ENCODE measurements at regions not wholly inside any gene's neighbourhood (a gene's known extent, or its start where the extent isn't known, plus 50 kb on each side); places are given as distances from the start of the nearest gene placed in this dataset.

DNA sequence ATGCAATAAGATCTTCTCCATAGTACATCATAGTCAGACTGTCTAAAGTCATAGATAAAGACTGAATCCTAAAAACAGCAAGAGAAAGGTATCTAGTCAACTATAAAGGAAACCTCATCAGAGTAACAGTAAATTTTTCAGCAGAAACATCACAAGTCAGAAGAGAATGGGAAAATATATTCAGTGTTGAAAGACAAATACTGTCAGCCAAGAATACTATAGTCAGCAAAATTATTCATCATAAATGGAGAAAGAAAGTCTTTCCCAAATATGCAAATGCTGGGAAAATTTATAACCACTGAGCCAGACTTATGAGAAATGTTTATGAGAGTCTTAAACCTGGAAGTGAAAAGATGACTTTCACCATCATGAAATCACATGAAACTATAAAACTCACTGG lies 136.7 kb downstream of the KDR start:
- DNase-seq (ENCODE audit: low read depth): no peak

DNA sequence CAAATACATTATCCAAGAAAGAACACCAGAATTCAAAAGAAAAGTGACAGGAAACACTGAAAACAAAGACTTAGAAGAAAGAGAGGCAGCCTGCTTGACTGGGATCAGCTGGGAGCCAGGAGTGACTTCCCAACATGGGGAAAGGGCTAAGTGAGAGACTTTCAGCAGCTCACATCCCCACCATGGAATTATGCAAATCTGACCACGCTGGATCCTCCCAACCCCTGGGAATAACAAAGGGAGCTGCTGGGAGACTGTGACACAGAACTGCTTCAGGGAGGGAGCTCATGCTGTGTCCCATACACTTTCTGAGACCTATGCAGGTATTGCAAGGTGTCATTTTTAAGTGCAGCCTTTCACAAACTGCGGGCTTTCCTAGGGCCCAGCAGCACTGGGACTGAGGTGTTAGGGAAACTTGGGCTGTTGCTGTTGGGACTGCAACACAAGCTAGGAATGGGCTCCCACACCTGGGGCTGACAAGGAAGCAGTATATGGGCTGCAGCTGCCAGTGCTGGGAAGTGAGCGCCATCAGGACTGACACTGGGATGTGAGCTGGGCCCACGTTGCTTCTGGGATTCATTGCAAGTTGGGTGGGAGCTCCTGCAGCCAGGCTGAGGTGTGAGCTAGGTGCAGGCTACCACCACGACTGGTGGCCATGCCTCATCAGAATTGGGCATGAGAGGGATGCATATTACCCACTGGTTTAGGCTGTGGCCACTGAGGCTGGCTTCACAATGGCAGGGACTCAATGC lies 139.1 kb downstream of the KDR start:
- DNase-seq (ENCODE audit: low read depth): no peak

- no peak for DNase-seq (ENCODE audit: low read depth)
Measured at GRCh38 chr4:54976682-54977081, 148.7 kb downstream of the KDR start.

- DNase-seq (ENCODE audit: low read depth): no peak
Measured at GRCh38 chr4:54976031-54976430, 149.4 kb downstream of the KDR start.

GRCh38 chr4:54973784-54974183 lies 151.6 kb downstream of the KDR start:
- DNase-seq (ENCODE audit: low read depth): no peak

GRCh38 chr4:54971474-54971950 lies 153.9 kb downstream of the KDR start:
- DNase-seq (ENCODE audit: low read depth): no peak

DNA sequence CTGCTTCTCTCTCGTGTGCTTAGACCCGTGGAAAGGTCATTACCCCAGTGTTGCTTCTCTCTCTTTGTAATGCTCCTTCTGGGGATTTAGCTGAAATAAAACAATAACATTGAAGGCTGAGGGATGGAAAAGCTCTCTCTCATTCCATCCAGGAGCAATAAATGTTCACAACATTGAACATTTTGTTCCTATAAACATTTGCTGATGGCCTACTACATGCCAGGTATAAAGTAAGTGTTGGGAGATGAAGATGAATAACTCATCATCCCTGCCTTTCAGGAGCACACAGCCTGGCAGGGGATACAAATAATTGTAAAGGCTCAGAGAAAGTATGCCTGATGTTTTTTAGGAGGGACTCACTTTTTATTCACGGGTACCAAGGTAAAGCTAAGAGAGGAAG lies 158.1 kb downstream of the KDR start:
- DNase-seq (ENCODE audit: low read depth): no peak

GRCh38 chr4:54961357-54961975 lies 163.9 kb downstream of the KDR start:
- DNase-seq (ENCODE audit: low read depth): no peak

- no peak for DNase-seq (ENCODE audit: low read depth)
Measured at GRCh38 chr4:54959651-54960116, 165.7 kb downstream of the KDR start.

GRCh38 chr4:54959131-54959530 lies 166.3 kb downstream of the KDR start:
- DNase-seq (ENCODE audit: low read depth): no peak

DNA sequence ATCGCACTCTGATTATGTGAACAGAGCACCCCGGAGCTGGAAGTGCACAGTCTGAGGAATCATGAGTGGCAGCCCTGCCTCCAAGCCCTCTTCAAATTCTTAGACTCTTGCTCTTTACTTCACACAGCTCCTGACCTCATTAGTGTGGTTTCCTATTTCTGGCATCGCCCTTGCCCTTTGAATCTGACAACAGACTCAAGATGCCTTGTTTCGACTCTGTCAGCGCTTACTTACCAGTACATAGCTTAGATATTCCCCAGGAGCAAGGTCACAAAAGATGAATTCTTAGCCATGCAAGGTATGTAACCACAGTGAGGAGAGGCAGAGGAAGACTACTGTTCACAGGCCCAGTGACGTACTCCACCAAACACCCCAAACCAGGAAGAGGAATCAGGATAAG lies 167.2 kb downstream of the KDR start:
- no peak for DNase-seq (ENCODE audit: low read depth)

GRCh38 chr4:54954656-54955388 lies 170.6 kb downstream of the KDR start:
- DNase-seq (ENCODE audit: low read depth): no peak

DNA sequence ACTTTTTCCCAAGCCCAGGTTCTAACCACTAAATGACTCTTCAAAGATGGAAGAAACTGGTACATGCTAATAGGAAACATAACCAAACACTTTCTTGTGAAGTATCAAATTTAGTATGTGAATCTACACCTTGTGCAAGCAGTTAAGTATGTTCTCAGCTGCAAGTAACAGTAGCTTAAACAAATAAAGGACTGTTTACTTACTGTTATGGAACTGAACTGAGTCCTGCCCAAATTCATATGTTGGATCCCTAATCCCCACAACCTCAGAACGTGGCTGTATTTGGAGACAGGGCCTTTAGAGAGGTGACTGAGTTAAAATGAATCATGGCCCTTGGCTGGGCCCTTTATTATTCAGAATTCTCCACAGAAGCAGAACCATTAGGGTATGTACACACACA lies 178.7 kb downstream of the KDR start:
- no peak for DNase-seq (ENCODE audit: low read depth)

GRCh38 chr4:54945838-54946237 lies 179.6 kb downstream of the KDR start:
- no peak for DNase-seq (ENCODE audit: low read depth)

DNA sequence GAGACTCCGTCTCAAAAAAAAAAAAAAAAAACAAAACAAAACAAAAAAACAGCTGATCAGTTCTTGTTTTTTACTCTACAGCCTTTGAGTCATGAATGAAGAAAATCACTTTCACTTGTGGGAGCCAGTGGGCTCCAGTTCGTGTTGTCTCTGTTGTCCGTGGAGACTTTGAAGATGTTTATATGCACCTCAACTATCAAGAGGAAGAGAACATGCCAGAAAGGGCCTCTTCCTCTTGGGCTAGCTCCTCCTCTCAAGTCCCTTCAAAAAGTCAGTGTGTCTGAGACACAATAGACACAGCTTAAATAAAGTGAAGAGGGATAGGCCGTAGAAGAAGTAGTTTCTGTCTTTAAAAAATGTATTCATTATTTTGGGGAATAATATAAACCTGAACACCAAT lies 182.7 kb downstream of the KDR start:
- DNase-seq (ENCODE audit: low read depth): no peak

- peak; percentile 7 for DNase-seq (ENCODE audit: low read depth)
Measured at GRCh38 chr4:54941994-54942552, 183.3 kb downstream of the KDR start.

- DNase-seq (ENCODE audit: low read depth): no peak
Measured at GRCh38 chr4:54940996-54941865, 184.2 kb downstream of the KDR start.

- no peak for DNase-seq (ENCODE audit: low read depth)
Measured at GRCh38 chr4:54937501-54937900, 187.9 kb downstream of the KDR start.

DNA sequence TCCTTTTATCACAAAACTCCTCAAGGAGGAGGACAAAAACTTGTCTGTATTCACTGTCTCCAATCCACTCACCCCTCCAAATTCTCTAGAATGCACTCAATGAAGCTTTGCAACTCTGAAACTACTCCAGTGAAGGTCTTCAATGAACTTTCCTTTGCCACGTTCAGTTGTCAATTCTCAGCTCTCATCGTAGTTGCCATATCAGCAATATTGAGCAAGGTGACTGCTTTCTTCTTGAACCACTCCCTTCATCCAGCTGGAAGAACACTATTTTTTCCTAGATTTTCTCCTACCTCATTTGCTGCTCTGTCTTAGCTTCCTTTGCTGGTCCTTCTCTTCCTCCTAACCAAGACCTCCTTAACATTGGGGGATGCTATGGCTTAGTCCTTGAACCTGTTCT lies 191.8 kb downstream of the KDR start:
- no peak for DNase-seq (ENCODE audit: low read depth)

GRCh38 chr4:54930226-54930625 lies 195.2 kb downstream of the KDR start:
- no peak for DNase-seq (ENCODE audit: low read depth)

DNA sequence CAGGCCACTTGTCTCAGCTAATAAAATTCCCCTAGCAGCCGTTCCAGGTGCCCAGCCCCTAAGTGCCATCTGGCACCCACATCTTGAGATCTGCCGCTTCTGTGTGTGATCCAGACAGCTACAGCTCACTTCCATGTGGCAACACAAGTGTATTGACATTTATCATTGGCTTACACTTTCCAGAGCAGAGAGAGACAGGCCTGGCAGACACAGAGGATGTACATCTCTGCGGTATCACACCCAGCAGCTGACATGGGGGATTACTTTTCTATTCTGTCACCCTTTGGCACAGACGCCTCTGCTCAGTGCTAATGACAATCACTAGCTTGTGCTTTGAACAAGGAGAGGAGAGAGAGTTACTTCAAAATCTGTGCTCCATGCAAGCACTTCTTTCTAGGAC lies 195.9 kb downstream of the KDR start:
- no peak for DNase-seq (ENCODE audit: low read depth)

DNA sequence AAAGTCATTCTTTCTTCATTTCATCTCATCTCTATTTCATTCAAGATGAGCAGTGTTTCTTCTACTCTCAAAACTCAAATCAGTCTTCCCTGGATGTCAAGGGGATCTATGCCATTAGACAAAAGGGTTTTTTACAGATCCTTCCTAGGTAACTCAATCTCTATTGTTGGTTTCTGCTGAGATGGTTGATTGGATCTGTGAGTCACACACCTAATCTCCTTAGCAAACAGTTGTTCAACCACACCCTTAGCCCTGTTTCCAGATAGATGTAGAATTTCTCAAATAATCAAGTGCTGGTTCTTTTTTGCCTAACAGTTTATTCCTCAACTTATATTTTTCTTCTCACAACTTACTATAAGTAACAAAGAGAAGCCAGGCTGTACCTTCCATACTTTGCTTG lies 200.5 kb downstream of the KDR start:
- no peak for DNase-seq (ENCODE audit: low read depth)

All from activated T-helper 1 cell treated with Interleukin-2 at 50 U/mL for 16 hours (primary cell).